ENCODE measurements at regions not wholly inside any gene's neighbourhood (a gene's known extent, or its start where the extent isn't known, plus 50 kb on each side); places are given as distances from the start of the nearest gene placed in this dataset.

DNA sequence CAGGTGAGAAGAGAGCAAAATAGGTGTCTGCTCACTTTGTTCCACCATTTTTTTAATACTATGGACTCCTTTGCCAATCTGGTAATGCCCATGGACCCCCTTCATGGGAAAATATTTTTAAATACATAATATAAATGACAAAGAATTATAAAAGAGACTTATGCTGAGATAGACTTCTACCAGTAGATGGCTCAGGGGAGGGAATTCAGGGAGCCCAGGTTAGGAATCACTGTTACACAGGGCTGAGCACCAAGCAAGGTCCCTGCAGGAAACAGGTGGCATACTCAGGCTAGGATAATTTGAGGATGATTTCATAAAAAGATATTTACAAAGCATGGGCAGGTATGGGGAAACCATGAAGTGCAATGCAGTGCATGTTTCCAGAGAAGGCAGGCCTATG, 525.9 kb downstream of the FGF9 start:
- no peak for DNase-seq

DNA sequence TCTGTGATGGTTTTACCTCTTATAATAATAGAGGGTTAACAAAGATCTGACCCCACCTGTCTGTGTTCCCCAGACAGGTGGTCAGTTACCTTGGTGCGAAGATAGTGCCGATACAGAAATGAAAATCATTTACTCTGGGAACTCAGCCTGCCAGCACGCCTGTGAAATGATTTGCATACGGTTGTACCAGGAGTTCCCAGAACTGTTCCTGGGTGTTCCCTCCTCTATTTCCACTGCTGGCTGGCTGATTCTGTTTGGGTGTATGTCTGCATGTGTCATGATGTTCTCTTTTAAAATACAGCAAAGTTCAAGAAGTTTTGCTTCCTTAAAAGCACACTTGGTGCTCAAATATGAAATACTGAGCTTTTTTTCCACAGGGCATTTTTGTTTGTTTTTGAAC, 527.1 kb downstream of the FGF9 start:
- no peak for DNase-seq

DNA sequence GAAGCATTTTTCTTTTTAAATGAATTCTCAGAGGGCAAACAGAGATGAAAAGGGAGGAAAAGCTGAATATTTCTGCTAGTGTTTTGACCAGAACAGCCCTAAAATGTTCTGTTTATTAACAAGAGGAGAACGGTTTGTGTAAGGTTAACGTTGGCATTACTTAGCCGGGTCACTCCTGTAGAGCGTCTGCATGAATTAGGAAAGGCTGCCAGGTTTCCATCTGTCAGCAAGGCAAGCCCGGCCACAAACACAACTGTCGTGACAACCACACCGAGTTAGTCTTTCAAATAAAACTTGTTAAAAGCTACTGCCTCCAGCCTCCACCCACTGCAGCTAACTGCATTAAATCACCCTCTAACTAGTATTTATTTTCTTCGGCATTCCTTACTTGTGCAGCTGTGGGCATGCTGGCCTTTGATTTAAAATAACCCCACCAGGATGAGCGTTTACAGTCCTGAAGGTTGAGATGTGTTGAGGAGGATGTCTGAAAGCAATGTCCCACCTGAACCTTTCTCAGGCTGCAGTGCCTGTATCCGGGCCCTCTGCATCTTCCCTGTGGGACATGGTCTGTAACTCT, 527.9 kb downstream of the FGF9 start:
- DNase-seq = no peak

DNA sequence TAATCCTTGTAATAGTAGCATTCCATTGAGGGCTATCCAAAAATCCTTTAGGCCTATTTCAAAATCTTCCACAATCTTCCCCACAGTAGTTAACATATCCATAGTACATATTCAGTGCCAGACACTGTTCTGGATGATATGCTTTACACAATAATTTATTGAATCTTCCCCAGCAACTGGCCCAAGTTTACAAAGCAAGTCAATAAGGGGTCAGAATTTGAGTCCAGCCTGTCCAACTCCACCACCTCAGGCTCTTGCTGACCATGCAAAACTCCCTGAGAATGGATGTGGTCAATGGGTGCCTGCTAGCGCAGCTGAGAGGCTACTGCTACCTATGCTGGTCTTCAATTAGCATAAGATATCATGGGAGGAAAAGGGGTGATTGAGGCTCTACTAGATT, 529.6 kb downstream of the FGF9 start:
- no peak for DNase-seq

DNA sequence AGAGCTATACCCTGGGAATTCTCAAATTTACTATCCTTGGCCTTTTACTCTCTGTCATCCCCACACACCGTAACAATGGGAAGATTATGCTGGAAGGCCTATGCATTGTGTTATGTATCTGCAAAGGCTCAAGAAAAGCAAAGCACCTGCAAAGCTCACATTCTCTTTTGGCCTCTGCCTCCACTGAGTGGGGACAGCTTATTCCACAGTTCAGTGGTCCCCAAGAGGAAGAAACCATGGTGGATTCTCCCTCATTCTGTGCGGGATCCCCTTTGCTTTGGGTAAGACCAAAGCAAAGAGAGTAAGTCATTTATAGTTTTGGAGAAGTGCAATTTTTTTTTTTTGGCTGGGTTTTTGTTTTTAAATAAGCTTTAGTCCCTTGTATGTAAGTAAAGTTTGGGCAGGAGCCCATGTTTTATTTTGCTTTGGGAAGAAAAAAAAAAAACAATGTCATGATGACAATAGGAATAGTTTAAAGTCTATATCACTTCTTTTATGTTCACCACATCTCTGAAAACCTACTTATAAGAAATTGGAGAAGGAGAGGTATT, 530.6 kb downstream of the FGF9 start:
- no peak for DNase-seq

DNA sequence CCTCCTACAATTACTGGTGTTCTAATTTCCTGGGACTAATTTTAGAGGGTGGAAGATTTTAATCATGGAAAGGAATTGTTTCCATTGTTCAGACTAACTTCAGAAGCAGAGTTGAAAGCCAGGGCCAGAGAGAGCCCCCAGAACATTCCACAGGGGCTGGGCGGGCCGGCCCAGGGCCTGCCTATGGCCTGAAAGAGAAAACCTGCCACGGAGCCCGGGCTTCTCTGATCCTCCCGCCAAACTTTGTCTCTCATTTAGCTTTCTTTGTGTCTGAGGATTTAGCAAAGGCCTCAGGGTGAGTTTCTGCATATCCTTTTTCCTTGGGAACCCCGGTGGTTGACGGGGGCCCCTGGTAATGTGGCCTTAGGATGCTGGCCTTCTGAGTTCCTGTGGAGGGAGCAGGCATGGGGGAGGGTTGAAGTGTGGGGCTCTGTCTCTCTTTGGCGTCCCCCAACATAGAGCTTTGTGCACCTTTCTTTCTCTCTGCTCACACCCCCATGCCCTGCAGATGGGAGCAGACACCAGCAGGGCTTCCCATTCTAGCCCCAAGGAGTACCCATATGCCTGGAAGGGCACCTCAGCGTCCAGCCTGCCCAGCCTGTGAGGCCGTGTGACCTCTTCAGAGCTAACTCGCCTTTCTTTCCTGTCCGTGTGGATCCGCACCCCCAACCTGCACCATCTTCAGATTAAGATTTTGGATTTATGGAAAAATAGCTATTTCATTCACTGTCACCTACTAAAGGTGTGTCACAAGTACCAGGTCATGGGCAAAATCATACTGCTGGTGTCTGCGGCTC, 539.5 kb downstream of the FGF9 start:
- DNase-seq = no peak

DNA sequence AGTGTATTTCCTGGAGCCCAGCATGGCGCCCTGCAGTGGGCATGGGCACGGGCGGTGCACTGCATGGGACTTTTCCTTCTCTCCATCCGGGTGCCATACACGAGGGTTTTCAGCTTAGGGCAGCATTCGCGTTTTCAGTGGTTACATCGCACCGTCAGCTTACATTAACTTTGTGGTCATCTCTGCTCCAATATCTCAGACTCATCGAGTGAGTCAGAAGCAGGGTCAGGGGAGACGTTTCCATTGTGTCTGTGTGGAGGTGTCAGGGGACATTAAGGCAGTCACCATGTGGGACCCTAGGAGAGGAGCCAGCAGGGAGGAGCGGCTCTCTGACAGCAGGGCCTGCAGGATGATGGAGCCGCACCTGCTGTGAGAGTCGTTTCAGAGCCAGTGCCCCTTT, 541.0 kb downstream of the FGF9 start:
- no peak for DNase-seq

DNA sequence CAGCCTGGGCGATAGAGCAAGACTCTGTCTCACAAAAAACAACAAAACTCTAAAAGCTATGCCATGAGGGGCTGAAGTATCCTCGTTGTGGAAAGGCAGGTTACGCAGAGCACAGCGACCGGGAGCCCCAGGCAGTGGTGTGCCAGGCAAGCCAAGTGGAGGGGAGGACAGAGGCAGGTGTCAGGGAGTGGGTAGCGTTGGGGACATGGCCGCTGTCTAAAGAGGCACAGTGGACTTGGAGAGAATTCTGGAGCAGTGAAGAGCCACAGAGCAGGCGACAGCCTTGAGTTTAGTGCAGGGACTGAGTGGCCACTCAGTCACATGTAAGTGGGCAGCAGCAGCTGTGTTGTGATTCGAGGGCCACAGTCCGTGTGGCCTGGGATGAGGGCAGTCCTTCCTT, 541.7 kb downstream of the FGF9 start:
- DNase-seq = no peak

DNA sequence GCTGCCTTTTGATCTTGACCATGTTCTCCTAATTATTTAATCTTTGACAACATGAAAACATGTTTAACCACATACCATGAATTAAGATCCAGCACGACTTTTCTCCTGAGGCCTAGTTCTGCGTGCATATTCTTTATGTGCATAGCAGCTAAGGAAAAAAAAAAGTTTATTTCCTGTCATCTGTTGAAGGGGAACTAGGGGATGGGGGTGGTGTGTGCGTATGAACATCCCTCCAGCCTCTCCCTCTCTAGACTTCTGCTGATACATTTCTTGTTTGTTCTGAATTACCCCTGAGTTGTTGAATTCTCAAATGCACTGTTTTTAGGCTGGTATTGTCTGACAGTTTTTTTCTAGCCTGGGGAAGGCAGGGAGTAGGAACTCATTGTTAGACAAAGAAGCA, 543.3 kb downstream of the FGF9 start:
- no peak for DNase-seq

DNA sequence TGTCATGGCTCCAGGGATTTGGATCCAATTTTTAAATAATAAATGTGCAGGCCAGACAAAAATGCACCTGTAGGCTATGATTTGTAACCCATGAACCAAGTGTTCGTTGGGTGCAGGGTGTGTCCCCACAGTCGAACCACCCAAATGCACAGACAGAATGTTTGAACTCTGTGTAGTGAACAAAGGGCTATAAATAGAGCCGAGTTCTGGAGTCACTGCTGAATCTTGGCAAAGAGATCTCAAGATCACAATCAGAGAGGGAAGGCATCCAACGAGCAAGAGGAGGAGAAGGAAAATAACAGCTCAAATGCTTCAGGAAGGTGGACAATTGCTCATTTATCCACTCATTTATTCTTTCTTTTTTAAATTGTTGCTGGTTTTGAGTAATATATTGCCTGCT, 547.9 kb downstream of the FGF9 start:
- DNase-seq = no peak

DNA sequence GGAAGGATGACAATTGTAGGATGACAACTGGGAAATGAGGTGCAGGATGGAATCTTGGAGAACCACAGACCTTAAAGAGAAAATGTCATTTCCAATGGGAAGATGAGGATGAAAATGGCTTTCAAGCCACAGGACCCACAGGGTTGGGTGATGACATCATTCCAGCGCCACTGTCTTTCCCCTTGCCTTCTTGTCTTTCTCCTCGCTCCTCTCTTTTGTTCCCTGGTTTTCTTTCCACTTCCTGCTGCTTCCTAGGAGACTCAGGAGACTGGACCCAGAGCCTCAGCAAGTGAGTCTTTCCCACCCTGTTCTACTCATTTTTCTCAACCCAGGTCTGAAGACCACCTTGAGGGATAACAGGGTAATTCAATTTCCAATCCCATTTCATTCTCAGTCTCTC, 548.8 kb downstream of the FGF9 start:
- DNase-seq = no peak

DNA sequence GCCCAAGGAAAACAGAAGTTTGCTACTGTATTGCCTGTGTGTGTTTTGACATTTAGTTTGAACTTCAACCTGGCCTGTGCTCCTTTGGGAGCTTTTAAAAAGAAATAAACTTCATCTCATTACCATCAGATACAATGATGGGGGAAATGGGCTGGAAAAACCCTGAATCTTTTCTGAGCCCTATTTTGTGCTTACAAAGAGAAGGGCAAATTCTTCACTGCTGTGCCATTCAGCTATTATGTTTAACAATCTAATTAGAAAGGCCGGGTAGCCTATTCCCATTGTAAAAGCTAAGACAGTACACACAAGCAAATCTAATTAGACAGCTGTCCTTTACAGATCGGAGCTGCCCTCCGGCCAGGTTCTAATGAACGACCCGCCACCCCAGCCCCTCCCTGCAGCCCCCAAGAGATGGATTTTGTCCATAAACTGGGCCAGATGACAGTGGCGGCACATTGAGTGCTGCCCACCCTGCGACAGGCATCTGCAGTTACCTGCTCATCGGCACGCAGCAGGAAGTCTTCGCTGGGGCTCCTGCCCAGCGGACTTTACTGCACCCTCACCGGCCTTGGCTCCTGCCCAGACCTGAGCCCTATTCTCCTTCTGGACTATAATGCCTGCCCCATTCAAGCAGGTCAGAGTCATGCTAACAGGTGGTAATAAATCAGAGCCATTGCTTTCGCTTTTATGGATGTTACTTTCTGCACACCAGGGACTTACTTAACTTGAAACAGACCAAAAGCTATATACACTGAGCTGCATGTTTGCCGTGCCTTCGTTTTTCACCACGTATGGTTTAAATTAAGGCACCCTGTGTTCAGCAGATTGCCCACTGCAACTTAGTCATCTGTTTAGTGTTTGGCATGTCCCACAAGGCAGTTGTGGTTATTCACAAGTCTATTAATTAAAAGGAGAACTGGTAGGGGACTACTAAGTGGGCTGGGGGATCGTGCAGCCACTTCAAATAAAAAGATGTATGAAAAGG, 549.6 kb downstream of the FGF9 start:
- DNase-seq = no peak

DNA sequence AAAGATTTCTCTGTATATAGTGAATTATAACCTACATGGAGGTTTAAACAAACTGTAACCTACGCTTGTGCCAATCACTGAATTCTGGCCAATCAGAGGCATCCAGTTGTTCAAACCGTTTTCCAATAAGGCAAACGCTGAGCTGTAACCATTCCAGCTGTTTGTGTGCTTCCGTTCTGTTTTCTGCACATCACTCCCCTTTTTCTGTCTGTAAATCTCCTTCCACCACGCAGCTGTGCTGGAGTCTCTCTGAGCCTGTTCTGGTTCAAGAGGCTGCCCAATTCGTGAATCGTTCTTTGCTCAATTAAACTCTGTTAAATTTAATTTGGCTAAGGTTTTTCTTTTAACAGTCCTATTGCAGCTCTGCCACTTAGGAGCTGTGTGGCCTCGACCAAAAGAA, 552.5 kb downstream of the FGF9 start:
- DNase-seq = no peak

DNA sequence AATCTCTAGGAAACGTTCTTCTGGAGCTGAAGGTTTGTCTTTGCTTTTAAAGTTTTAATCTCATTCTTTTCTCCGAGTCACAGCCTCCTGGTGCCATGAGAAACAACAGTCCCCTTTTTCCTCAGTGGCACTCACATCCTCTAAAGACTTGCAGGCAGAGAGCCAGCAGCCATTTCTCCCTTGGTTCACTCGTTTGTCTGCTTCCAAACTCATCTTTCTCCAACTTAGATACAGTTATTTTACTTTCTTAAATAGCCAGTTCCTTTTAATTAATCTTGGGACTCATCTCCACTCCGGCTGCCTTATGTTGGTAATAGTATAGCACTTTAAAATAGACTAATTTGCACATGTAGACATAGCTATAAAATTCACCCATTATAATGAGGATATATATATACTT, 555.2 kb downstream of the FGF9 start:
- DNase-seq = no peak

DNA sequence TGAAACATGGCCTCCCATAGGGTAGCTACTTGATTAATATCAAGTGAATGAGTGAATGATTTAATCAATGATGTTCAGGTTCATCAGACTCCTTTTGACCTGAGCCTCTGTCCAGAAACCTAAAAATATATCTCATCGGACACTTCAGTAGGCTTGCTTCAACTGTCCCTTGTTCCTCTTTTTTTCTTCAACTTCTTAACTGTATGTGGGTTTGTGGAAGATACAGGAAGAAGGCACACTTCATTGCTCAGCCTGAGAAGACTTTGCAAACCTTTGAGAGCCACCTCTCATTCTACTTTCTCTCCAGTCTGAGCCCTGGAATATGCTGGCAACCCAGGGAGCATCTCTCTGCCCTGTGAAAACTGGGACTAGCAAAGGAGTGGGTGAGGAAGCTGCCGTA, 557.0 kb downstream of the FGF9 start:
- no peak for DNase-seq

DNA sequence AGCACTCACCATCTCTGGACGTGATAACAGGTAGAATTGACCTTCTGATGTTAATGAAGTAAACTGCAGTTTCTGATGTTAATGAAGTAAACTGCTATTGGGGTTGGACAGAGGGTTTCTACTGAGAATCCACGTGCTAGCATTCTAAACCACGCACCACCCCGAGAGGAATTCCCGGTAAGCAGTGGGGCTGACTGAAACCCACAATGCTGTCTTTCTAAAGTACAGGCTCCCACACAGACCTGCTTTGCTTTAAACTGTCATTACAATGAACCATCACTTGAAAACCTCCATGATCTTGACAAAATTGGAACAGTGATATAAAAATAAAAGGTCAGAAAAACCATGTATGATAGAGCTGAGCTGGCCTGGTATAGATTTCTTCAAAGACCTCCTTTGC, 559.0 kb downstream of the FGF9 start:
- no peak for DNase-seq

DNA sequence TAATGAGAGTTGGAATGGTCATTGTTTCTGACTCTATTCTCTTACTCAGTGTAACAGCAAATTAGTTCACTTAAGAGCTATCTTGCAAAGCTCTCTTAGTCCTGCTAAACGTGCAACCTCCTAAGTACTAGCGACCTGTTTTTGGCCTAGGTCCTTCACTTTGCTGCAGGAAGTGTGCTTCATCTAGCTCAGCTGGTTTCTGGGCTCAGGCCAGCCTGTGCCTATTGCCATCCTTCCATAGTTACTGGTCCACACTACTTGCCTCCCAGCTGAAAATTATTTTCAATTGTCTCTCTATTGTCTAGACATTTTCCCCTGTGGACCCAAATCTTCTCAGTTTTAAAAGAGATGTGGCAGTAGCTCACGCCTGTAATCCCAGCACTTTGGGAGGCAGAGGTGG, 561.3 kb downstream of the FGF9 start:
- DNase-seq = no peak

DNA sequence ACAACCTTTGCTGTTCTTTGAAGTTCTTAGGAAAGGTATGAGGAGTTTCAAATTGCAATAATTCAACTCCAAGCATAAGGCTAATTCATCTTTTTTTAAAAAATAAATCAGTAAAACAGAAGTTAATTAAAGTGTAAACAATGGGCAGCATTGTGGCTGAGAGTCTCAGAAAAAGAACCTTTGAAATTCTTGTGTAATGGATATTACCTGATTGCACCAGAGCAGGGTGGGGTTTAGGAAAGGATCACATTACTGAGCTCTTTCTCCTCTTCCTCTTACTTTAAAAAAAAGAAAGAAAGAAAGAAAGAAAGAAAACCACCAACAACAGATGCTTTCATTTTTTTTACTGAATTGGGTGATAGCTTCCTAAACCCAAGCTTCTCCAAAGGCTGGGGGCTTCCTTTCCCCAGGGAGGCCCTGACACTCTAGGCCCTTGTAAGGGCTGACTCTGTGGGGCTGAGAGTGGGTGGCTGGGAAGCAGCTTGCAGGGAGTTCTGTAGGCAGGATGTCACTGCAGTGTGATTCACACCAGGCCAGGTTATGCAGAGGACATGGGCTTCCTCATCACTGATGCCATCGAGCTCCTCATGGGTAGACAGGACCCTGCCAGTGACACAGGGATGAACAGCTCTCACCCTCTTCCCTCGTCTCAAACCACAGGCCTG, 564.5 kb downstream of the FGF9 start:
- no peak for DNase-seq

DNA sequence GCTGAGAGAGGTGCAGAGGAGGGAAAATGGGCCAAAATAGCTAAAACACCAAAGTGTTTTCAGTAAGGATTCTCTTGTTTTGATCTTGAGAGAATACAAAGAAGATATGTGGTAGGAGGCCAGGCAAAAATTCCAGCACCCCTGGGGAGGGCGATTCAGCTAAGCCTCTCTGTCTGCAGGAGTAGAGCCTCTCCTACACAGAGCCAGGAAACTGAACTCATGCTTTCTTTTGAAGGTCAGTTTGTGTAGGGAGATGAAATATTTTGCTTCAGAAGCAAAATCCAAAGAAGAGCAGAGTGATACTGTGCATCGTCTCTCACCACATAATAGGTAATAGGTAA, 565.0 kb downstream of the FGF9 start:
- no peak for DNase-seq

DNA sequence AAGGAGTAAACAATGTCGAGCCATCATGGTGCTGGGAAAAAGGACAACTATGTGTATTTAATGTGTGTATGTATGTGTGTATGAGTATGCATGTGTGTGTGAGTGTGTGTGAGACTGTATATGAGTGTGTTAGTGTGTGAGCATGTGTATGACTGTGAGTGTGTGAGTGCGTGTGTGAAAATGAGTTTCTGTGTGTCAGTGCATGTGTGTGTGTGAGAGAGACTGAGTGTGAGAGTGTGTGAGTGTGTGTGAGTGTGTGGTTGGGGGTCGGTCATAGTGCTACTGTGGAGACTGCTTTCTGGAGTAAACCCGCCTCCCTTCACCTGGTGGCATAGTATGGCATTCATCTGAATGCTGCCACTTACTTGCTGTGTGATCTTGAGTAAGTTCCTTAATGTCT, 567.4 kb downstream of the FGF9 start:
- DNase-seq = no peak

DNA sequence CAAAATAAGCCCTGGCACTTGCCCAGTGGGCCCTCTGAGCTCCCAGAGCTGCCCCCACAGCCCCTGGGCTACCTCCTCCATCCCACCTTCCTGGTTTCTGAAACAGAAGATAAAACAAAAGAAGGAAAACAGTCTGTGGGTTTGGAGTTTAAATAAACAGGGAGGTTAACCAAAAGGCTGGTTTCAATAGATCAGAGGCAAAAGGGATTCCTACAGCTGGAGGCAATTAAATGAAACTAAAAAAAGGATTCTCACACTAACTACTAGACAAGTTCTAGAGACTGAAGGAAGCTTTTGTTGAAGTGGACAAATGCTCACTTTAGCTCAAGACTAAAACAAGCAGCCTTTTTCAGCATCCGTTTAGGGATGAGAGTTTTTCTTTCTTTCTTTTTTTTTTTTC, 569.8 kb downstream of the FGF9 start:
- no peak for DNase-seq

DNA sequence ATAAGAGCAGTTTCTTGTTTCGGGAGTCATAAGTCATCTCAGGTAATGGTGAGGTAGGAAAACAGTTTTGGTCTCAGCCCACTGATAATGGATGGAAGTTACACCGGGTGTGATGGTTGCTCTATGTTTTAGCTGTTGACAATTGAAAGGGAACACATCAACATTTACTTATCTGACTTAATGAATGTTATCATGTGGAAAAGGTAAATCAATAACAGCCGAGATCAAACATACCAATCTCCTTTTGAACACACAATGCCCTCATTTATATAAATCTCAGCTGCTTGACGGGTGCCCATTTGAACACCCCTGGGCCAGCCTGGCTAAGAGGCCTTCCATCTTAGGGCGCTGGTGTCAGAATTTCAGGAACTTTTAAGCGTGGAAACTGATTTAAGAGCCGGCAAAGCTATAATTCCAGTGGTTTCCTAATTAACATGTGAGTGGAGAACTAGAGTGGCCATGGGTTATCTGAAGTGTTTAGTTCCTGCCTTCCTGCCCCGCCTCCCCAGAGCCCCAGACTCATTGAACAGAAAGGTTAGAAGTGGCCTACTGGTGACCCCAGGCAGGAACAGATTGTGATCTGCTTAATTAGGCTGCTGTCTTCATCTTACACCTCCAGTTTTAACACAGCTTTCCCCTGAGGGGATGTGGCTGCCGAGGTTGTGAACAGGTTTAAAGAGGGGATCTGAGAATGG, 572.7 kb downstream of the FGF9 start:
- no peak for DNase-seq

Measured in activated gamma-delta T cell (primary cell).